Activated CD4-positive, alpha-beta T cell treated with anti-CD3 and anti-CD28 coated beads for 1 hour (primary cell): ENCODE measurements at regions not wholly inside any gene's neighbourhood (a gene's known extent, or its start where the extent isn't known, plus 50 kb on each side); places are given as distances from the start of the nearest gene placed in this dataset.

Experiments used
- DNase-seq: peaks from one replicate; pipeline ENCODE4 v3.0.0-alpha.2; 2020

GRCh38 chr9:118423021-118423420 lies 718.8 kb downstream of the TLR4 start:
- DNase-seq: no peak

GRCh38 chr9:118423721-118424120 lies 719.5 kb downstream of the TLR4 start:
- DNase-seq: no peak

GRCh38 chr9:118426772-118427171 lies 722.6 kb downstream of the TLR4 start:
- no peak for DNase-seq

- DNase-seq: no peak
These were observed 734.6 kb downstream of the TLR4 start for GRCh38 chr9:118438810-118439209.

DNA sequence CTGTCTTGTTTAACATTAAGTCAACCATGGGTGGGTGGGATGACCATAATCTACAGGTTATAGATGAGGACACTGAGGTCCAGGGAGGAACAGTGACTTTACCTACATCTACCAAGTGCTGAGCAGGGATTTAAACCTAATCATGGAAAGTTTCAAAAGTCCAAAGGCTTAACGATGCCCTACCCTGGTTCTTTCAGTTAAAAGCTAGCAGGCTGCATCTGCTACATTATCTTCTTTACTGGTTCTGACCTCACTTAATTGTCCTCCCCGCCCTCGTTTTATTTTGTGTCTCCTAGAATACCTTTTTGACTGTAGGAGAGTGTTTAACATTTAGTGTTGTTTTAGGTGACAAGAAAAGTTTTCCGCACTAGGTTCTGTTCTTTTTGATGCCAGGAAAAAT lies 735.2 kb downstream of the TLR4 start:
- DNase-seq: no peak

DNA sequence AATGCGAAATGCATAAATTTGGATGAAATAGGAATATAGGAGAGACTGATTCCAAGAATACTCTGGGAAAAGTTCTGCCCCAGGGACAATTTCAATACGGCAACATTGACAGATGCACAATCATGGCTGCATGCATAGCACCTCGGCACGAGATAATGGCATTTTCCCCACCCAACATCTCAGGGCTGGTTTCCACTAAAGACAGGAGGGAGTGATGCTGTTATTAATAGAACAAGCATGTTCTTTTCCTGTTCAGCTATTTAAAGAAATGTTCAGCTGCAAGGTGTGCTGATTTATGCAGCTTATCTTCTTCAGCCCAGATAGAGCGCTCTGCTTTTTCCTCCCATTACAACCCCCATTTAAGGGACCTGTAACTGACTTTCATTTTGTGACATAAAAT lies 740.2 kb downstream of the TLR4 start:
- DNase-seq: no peak

- DNase-seq: no peak
These were observed 742.9 kb downstream of the TLR4 start for GRCh38 chr9:118446943-118447639.

DNA sequence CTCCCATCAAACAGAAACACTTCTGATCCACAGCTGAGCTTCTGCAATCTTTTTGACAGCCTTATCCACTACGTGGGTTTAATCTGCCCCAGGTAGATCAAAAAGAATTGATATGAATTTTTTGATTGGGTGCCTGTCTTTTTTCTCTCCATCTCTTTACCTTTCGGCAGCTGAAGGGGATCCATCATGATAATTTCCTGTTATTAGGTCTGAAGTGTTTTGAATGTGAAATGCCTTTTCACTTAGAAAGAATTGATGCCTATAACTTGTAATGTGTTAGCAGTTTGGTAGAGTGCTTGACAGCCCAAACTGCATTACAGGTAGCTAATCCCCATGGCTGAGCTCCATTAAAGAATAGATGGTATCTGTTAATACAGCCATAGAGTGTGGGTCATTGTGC lies 745.4 kb downstream of the TLR4 start:
- DNase-seq: no peak

DNA sequence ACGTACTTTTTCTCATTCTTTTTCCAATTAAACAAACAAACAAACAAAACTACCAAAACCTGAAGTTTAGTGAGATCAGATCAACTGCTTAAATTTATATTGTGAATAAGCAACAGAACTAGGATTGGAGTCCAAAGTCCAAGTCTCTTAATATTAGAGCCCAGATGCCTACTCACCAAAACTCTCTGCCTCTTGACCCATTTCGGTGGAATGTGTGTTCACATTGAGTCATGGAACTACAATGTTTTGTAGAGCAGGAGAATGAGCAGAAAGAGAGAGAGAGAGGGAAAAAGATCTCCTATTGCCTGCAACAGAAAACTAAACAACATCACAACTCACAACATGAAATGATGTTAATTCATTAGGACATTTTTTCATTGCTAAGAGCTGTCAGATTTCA lies 751.1 kb downstream of the TLR4 start:
- no peak for DNase-seq

DNA sequence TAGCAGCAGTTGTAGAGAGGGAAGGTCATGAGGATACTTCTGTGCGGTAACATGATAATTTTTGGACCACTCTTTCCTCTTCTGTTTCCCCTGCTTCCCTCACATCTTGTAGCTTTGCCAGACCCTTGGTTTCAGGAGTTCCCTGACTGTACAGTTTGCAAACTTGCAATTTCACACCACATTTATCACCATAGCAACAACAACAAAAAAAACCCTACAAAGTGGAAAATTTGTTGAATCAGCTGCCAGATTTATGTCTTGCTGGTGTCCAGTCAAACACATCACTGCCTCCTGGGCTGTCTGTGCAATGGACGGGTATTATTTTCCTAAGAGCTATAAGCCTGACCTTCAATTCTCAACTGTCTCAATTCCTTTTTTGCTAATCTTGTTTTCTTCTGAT lies 751.6 kb downstream of the TLR4 start:
- DNase-seq: no peak

DNA sequence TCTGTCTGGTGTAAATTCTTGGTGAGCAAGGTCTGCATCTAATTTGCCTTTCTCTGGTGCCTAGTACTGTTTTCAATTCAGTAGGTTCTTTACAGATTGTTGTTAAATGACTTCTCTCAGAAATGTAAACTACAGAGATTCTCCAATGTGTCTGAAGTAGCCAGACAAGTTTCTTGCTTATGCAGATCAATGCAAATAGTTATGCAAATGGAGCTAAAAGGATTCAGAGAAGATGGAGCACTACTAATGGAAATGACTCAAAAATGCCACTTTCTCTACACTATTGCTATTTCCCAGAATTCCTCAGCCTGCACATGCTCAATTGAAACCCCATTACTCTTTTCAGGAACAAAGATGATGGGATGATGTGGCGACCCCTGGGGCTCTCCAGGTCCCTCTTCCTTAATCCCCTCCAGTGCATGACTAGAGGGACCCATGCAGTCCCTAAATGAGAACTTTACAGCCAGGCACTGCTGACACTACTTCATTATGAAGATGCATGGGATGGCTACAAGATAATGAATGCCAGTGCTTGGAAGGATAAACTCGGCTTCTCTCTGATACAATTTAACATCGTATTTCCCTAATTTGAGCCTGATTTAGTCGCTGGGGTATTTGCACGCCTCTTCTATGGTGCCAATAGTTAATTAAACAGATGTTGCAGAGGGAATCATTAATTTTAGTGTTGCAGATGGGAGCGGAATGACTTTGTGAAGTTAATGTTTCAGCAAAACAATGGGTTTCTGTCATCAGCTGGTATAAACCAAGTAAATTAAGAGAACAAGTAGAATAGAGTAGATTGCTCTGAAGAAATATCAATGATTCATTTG lies 753.2 kb downstream of the TLR4 start:
- no peak for DNase-seq

- DNase-seq: no peak
These were observed 755.7 kb downstream of the TLR4 start for GRCh38 chr9:118459913-118460312.

DNA sequence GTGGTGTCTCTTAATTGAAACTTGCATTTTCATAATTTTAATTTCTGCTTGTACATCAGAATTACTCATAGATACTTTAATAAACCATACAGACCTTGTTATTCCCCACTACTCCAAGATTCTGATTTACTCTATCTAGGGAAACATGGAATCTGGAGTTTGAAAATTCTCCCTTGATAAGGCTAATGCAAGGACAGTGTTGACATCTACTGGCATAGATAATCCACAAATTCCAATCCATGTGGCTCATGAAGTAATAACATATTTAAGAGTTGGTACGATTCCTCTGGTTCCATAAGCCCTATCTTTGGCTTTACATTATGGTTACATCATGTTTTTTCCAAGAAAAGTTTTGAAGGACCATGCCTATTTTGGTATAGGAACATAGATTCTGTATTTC lies 759.2 kb downstream of the TLR4 start:
- DNase-seq: no peak

DNA sequence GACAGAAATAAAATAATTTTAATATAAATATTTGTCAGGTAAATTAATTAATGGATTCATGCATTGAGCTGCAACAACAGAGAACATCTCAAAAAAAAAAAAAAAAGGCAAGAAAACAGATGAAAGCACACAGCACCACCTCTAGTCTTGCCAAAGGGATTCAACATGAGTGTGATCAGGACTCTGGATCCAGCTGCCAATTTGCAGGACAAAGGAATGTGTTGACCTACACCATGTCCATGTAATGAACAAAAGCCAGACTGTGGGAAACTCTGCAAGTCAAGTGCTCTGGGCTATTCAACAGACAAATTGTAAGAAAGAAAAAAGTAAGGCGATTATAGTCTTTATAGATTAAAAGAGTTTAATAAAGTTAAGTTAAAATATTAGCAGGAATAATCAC lies 769.3 kb downstream of the TLR4 start:
- DNase-seq: no peak

DNA sequence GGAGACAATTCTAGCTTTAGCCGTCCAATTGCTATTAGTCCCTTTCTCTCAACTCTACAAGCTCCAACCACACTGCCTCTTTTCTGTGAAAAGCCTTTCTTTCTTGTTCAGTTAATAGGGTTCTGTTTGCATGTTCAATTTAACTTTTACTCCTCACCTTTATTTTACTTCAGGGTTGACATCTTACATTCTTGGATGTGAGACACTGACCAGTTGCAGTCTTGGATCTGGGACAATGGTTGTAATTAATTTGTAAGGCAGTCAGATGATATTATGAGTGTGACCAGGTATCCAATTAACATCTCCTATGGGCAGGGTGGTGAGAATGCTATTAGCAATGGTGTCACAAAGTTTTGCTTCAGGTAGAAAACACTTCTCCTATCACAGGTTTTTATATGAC lies 774.5 kb downstream of the TLR4 start:
- DNase-seq: no peak

- DNase-seq: no peak
These were observed 778.1 kb downstream of the TLR4 start for GRCh38 chr9:118482306-118482705.

GRCh38 chr9:118483677-118484076 lies 779.5 kb downstream of the TLR4 start:
- no peak for DNase-seq

GRCh38 chr9:118503236-118503635 lies 799.0 kb downstream of the TLR4 start:
- DNase-seq: no peak

GRCh38 chr9:118510711-118511110 lies 806.5 kb downstream of the TLR4 start:
- DNase-seq: no peak

DNA sequence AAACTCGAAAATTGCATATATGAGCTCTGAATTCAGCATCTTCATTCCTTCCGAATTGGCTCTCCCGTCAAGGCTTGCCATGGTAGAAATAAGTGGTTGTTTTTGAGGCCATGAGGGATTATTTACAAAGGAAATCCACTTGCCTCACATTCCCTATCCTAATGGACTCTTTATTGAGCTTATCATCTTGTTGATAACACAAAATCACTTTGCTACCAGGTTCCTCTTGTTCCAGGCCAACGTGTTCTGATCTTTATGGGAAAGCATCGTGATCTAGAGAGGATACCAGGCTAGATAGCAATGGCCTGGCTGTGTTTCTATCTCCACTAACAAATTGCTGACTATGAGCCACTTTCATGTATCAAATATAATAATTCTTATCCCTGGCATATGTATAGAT lies 811.7 kb downstream of the TLR4 start:
- no peak for DNase-seq

GRCh38 chr9:118521261-118521660 lies 817.1 kb downstream of the TLR4 start:
- no peak for DNase-seq

DNA sequence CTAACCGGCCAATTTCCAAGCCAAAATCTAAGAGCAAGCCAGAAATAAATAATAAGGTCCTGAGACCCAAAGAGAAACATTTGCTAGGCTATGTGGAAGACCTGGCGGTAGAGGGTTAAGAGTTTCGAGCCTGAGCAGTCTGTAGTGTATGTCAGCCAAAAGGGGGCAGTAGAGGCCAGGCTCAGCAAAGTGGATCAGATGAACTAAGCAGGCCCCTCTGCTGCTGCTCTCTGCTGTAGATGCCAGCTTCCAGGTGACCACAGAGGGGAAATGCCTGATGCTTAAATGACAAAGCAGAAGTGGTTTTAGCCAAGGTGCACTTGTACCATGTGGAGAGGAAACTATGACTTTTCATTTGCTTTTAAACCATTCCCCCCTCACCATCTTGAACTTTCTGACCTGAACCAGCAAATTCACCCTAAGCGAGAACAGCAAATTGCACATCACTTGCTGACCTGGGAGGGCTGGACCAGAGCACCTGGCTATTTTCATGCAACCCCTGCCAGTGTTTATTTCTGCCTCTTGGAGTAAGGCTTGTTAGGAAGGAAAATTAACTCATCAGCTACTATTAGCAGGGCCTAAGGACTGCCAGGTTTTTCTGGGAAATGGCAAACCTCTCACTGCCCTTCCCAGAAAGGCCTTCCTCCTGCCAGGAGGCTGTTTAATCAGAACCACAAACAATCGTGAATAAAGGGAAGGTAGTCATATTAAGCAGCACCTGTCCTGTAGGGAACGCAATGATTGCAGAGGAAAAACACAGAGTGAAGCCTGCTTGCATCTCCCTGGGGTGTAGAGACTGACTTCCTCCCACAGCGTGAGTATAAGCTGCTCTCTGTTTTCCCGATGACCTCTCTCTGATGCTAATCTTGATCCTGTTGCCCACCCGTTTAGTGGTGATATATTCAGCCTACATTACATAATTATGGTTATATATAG lies 818.2 kb downstream of the TLR4 start:
- DNase-seq: no peak

DNA sequence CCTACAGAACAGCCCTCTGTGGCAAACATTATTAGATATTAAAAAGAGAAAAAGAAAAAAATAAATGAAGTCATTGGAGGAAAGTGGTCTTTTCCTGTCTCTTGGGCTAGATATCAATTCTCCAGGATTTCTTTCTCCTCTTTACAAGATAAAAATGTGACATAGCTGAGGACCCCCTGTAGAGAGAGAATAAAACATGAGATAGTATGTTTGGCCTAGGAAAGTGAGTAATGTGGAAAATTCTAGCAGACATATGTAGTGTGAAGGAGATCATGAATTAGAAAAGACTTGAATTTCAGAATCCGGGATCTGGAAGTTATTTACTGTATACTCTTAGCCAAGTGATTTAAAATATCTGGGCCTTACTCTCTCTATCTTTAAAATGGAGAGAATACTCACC lies 823.1 kb downstream of the TLR4 start:
- no peak for DNase-seq

- no peak for DNase-seq
These were observed 825.0 kb downstream of the TLR4 start for GRCh38 chr9:118529210-118529609.
